NCI-H187 treated with DMSO at 0.1 percent for 48 hours (cell line): ENCODE measurements at regions not wholly inside any gene's neighbourhood (a gene's known extent, or its start where the extent isn't known, plus 50 kb on each side); places are given as distances from the start of the nearest gene placed in this dataset.
"Not testable (repeated sequence)": the region's sequence is repeated elsewhere in the genome, so short reads cannot be mapped to it uniquely, and the experiment has no call there.

Experiments used
- DNase-seq: peaks from one replicate; lab custom pipeline; 2025; lab: John Stamatoyannopoulos, UW

DNA sequence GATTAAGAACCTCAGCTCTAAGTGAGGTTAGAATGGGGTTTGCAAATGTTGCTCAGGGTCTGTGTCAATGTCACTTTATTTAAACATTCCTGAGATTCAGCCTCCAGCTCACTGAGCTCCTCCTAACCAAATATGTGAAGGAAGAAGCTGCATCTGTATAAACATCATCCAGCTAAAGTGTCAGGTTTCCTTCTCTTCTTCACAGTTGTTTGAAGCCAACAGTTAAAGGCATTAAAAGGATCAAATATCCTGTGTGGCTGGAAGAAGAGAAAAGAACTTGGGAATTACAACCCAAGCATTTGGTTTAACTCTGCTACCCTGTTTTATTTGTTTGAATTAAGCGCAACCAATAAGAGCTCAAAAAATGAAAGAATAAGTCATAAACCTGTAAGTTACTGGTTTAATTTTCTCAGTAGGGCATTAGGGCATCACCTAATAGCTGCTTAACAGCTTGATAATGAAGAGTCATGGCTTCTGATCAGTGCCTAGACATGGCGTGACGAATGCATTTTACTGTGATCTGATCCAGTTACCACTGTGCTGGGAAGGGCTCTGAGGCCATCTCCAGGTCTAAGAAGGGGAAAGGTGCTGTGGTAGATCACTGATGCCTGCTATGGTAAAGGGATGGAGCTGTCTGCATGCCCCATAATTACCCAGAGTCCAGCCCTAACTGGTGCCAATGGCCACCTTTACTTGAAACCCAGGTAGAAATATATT, 165.7 kb upstream of the TSC22D2 start:
- DNase-seq, result no peak

- no peak for DNase-seq
These were observed 167.2 kb upstream of the TSC22D2 start for GRCh38 chr3:150240891-150241290.

DNA sequence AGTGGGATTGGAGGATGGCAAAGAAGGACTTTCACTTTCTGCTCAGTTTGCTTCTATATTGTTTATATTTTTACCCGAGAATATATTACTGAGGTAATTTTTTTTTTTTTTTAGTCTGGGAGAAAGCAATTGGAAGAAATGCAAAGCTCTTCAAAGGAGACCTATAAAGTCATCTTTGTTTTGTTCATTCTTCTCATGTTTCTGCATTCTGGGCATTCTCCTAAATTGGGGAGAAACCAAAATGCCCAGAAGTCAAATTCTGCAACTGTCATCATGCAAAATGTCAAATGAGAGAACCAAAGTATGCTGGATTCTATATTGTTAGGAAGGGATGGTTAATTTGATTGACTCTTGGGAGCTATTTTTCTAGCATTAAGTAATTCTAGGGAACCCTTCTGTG, 168.3 kb upstream of the TSC22D2 start:
- no peak for DNase-seq

- DNase-seq, result peak; percentile 12
These were observed 169.0 kb upstream of the TSC22D2 start for GRCh38 chr3:150238995-150239619.

GRCh38 chr3:150238048-150238802, 169.9 kb upstream of the TSC22D2 start:
- DNase-seq, result no peak

DNA sequence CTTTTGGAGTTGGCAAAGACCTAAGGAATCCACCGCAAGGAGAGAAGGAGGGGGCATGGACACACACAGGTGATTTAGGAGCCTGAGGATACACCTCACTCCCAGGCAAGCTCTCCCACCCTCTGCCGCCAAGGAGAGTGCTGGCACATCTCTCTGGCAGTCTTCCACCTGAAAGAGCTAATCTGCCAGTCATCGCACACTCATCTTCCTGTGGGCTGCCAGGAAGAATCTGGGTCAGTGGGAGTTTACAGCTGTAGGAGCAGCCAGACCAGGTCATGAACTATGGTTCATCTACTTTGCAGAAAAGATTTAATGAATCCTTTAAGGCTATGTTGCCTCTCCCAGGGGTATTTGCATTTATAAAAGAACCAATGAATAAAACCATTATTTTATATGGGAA, 170.6 kb upstream of the TSC22D2 start:
- no peak for DNase-seq

DNA sequence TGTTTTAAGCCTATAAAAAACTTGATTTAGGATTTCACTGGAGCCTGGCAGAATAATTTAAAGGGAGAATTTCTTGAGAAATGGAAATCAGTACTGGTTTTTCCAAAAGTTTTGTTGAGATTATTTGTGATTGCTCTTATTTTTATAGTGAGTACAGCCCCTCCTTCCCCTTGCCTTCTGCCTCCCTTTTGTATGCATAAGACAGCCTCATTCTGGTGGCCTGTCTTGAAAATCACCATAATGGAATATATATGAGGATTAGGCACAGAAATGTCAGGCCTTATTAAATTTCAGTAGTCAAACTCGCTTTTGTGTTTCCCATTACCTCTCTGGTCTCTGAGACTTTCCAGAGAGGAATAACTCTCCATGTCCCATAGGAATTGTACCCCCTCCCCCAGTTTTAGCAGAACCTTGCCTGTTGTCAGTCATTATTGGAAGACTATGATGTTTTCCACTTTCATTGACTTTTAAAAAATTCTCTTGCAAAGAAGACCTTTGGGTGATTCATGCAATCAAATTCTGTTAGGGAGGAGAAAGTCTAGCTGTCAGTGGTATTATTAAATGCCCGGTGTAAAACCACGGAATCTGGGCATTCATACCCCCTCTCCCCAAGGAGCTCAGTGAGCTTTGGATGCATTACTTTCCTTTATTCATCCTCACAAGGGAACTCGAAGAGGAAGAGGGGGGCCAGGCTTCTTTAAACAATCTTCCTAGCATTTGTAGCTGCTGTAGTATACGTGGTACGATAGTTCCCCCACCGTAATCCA, 171.6 kb upstream of the TSC22D2 start:
- no peak for DNase-seq

- no peak for DNase-seq
These were observed 172.3 kb upstream of the TSC22D2 start for GRCh38 chr3:150235799-150236198.

DNA sequence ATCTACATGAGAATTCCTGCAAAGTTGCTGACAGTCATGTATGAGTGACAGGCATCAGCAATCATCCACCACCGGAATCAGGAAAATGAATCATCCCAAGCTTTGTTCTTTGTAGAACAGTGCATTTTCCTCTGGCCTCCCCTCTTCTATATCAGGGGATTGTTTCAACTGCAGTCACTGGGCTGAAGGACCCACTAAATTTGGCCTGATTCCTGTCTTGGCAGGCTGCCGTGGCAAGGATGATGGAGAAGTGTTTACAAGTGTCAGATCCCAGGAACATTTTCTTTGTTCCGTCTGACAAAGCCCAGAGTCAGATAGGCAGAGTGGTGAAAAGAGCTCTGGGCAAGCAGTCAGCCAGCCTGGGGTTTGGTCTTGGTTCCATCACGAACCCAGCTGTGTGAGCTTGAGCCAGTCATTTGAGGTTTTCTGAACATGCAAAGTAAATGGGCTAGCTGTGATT, 175.1 kb upstream of the TSC22D2 start:
- no peak for DNase-seq

GRCh38 chr3:150230037-150230436, 178.1 kb upstream of the TSC22D2 start:
- DNase-seq, result no peak

DNA sequence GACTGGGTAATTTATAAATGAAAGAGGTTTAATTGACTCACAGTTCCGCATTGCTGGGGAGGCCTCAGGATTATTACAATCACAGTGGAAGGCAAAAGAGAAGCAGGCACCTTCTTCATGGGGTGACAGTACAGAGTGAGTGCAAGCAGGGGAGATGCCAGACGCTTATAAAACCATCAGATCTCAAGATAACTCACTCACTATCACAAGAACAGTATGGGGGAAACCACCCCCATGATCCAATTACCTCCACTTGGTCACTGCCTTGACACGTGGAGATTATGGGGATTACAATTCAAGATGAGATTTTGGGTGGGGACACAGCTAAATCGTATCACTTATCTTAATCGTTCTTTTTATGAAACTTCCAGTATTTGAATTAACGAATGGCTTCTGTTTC, 179.5 kb upstream of the TSC22D2 start:
- not testable (repeated sequence) for DNase-seq

DNA sequence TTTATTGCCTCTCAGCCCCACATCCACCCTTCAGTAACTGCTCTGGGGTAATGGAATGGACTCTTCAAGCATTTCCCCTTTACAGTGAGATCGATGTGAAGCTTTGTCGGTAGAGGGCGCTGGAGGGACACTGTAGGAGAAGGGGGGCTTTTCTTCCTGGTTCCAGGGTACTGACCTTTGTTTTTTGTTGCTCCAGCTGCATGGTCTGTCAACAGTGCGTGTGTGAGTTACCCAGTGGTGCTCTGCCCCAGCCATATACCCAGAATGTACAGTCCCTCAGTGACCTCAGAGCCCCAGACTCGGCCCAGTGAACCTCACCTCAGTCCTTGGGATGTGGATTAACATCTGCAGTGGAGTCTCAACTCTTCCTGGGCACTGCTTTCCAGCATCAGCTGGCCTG, 180.3 kb upstream of the TSC22D2 start:
- no peak for DNase-seq

DNA sequence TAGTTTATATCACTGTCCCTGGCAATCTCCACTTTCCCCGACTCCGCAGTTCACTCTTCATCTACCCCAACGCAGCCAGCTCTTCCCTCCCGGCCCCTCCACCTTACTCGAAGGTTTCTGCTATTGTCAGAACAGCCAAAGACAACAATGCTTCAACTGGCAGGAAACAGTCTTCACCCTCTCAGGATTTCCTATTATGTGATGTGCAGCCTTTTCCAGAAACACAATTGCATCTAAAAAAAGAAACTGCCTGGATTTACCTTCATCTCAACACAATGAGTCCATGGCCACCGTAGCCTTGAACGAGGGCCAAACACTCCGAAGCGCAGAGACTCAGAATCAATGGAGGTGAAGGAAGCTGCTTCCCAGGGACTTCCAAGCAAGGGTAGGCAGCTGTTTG, 182.1 kb upstream of the TSC22D2 start:
- no peak for DNase-seq

GRCh38 chr3:150223558-150223957, 184.5 kb upstream of the TSC22D2 start:
- no peak for DNase-seq

DNA sequence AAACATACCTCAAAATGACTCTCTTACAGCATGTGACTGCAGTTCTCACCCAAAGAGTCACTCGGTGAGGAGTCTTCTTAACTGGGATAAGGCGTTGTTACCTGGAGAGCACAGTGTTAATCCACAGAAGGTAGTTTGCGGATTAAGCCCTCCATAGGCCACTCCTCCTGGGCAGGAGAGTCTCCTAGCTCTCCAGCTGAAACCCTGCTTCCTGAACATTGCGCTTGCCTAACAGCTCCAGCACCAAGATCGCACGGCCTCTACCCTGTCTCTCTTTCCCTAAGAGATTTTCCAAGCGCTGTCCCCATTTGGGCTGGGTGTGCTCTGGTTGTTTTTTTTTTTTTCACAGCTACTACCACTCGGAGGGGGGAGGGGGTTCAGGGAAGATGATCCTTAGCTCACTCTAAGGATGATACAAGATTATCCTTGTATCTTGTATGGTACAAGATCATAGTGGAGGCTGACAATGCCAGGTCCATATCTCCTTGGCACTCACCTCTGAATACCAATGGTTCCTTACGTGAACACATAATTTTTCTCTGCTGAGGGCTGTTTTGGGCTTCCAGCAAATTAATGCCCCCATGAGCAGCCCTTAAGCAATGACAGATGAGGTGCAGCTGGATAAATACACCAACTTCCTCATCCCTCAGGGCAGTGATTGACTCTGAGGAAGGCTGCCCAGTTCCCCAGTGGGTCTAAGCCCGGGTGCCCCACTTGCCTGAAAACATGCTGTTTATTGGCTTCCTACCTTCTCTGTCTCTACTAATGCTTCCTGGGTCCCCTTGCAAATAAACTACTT, 185.2 kb upstream of the TSC22D2 start:
- no peak for DNase-seq

DNA sequence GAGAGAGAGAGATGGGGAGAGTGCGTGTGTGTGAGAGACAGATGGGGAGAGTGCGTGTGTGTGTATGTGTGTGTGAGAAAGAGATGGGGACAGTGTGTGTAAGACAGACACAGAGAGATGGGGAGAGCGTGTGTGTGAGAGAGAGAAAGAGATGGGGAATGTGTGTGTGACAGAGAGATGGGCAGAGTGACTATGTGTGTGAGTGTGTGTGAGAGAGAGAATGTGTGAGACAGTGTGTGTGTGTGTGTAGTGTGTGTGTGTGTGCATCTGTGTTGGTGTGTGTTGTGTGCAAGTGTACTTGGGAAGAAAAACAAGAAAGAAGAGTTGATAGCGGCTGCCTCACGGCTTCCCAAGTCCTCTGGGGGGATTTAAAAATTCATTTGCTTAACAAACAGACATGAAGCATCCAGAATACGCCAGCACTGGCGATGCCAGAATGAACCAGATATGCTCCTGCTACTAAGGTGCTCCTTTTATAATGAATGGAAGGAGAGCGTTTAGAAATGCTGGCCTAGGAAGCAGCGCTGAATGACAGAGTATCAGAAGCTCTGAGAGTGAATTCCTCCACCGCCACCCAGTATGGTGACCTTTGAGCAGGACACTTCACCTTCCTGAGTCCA, 186.1 kb upstream of the TSC22D2 start:
- DNase-seq, result no peak

GRCh38 chr3:150220799-150221198, 187.3 kb upstream of the TSC22D2 start:
- no peak for DNase-seq

DNA sequence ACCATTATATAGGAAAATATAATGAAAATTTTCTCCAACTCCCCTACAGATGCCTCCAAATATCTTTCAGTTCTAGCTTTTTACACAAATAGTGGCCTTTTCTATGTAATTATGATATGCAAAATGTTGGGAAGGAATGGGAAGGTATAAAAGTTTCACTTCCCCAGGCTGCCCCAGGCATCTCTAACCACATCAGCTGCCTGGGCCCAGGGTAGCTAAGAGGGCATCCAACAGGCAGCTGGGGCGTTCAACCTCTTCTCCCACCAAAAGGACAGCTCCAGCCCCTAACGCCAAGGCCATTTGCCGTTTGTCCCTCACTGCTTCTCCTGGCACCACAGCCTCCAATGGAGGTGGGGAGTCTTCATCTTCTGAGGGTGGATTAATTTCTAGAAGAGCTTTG, 188.1 kb upstream of the TSC22D2 start:
- DNase-seq, result no peak

- DNase-seq, result no peak
These were observed 189.3 kb upstream of the TSC22D2 start for GRCh38 chr3:150218841-150219240.

- no peak for DNase-seq
These were observed 189.9 kb upstream of the TSC22D2 start for GRCh38 chr3:150218236-150218635.

GRCh38 chr3:150217691-150218090, 190.4 kb upstream of the TSC22D2 start:
- DNase-seq, result no peak
